ENCODE measurements at regions not wholly inside any gene's neighbourhood (a gene's known extent, or its start where the extent isn't known, plus 50 kb on each side); places are given as distances from the start of the nearest gene placed in this dataset.

DNA sequence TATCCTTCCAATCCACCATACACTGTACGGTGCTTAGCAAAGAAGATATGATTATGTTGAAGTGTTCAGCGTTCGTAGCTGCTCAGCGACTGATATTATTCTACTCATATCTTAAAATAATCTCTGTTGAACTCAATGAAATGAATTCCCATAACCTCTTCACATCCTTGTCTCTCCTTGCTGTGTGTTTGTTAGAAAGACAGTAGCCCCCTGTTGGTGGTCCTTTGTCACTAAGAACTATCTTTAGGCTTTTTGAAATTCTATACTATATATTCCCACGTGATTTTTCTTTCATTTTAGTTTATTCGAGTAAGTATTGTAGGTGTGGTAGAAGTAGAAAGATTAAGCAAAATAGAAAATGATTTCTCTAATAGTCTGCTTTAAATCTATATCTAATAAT lies 762.8 kb upstream of the WWC1 start:
- Histone ChIP-seq H3K36me3 (ENCODE audit: control insufficient read depth, insufficient read depth, low read length) (no peaks in the 10 kb centered on the region), H3K4me3 (replicated peaks; ENCODE audit: low read depth, low read length) (no peak overlapping the region), H3K27me3 (replicated peaks; ENCODE audit: control insufficient read depth, insufficient read depth, low read length) (no peaks in the 10 kb centered on the region)
- DNase-seq (ENCODE audit: extremely low read depth, insufficient read length), result no peak
- TF ChIP-seq, protein P1, sequence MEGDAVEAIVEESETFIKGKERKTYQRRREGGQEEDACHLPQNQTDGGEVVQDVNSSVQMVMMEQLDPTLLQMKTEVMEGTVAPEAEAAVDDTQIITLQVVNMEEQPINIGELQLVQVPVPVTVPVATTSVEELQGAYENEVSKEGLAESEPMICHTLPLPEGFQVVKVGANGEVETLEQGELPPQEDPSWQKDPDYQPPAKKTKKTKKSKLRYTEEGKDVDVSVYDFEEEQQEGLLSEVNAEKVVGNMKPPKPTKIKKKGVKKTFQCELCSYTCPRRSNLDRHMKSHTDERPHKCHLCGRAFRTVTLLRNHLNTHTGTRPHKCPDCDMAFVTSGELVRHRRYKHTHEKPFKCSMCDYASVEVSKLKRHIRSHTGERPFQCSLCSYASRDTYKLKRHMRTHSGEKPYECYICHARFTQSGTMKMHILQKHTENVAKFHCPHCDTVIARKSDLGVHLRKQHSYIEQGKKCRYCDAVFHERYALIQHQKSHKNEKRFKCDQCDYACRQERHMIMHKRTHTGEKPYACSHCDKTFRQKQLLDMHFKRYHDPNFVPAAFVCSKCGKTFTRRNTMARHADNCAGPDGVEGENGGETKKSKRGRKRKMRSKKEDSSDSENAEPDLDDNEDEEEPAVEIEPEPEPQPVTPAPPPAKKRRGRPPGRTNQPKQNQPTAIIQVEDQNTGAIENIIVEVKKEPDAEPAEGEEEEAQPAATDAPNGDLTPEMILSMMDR (IDR thresholded peaks at IDR 0.05; ENCODE audit: insufficient read depth, low read length, poor library complexity, severe bottlenecking), result no peak

DNA sequence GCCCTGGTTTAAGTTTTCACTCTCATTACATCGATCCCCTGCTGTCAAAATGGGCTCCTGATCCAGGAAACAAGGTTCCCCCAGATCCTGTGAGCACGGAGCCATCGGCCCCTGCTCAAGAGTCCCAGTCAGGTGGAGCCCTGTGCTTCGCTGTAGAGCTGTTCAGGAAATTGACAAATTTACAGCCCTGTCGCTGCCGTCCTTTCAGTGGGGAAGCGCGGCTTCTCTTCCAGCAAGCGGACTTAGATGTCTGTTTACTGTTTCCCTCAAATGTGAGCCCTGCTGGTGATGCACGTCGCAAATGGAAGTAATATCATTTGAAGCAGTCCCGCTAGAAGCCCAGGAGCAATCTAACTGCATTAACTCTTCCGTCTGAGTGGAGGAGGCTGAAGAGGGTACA lies 760.9 kb upstream of the WWC1 start:
- Histone ChIP-seq H3K4me3 (replicated peaks; ENCODE audit: low read depth, low read length) (no peak overlapping the region), H3K27me3 (replicated peaks; ENCODE audit: control insufficient read depth, insufficient read depth, low read length) (no peaks in the 10 kb centered on the region), H3K36me3 (ENCODE audit: control insufficient read depth, insufficient read depth, low read length) (no peaks in the 10 kb centered on the region)
- TF ChIP-seq, protein P1 (IDR thresholded peaks at IDR 0.05; ENCODE audit: insufficient read depth, low read length, poor library complexity, severe bottlenecking), result no peak
- no peak for DNase-seq (ENCODE audit: extremely low read depth, insufficient read length)

DNA sequence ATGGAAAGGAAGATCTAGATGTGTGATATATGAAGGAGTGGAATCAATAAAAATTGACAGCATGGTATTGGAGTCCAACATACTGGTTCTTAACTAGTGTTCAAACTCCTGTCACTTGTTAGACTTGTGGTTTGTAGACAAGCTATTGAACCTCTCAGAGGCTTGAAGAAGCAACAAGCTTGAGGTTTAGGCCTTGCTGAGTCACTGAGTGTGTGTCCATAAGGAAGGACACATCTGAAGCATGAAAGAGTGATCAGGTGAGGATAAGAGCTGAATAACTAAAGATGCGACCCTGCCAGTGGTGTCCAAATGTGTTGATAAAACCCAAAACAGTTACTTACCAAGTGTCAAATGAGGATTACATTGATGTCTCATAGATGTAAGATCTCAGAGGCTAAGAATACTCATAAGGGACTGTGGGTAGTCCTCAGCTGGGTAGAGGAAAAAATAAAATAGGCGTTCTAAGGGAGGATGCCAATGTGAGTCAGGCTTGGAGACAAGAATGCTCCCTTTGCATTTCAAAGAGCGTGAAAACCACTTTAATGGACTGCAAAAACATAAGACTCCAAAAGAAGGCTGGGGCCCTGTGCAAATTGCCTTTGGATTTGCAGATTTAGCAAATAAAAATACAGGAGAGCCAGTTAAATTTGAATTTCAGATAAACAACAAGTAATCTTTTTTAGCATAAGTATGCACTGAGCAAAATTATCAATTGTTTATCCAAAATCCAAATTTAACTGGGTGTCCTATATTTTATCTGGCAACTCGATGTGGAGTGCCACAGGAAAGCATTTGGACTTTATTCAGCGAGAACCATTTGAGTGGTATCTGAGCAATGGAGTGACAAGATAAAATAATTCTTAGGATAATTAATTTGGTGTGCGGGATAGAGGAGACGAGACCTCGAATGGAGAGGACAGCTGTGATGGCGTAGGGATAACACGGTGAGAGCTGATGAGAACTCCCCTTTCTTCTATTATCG lies 757.3 kb upstream of the WWC1 start:
- no peaks in the 10 kb centered on the region for H3K36me3 ChIP-seq (ENCODE audit: control insufficient read depth, insufficient read depth, low read length)
- H3K27me3 ChIP-seq (replicated peaks; ENCODE audit: control insufficient read depth, insufficient read depth, low read length), result no peaks in the 10 kb centered on the region
- no peak overlapping the region for H3K4me3 ChIP-seq (replicated peaks; ENCODE audit: low read depth, low read length)
- TF ChIP-seq, protein P1 (IDR thresholded peaks at IDR 0.05; ENCODE audit: insufficient read depth, low read length, poor library complexity, severe bottlenecking), result no peak
- no peak for DNase-seq (ENCODE audit: extremely low read depth, insufficient read length)

DNA sequence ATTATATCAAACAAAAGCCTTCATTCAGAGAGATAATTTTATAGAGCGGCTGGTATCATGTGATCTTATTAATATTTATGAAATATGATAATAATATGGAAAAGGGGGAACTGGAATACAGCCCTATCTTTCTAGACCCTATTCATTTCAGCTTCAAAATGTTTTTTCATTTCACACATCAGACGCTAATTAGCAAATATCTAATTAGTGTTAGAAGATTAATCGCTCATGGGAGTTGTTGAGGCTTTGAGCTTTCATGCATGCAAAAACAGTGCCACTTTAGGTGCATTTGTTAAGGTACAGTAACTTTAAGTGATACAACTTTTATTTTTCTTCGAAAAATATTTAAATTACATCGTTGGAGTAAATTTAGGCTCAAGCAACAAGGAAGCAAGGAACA lies 751.7 kb upstream of the WWC1 start:
- no peaks in the 10 kb centered on the region for H3K36me3 ChIP-seq (ENCODE audit: control insufficient read depth, insufficient read depth, low read length)
- H3K27me3 ChIP-seq (replicated peaks; ENCODE audit: control insufficient read depth, insufficient read depth, low read length), result no peaks in the 10 kb centered on the region
- TF ChIP-seq, protein P1 (IDR thresholded peaks at IDR 0.05; ENCODE audit: insufficient read depth, low read length, poor library complexity, severe bottlenecking), result no peak
- H3K4me3 ChIP-seq (replicated peaks; ENCODE audit: low read depth, low read length), result no peak overlapping the region
- no peak for DNase-seq (ENCODE audit: extremely low read depth, insufficient read length)

DNA sequence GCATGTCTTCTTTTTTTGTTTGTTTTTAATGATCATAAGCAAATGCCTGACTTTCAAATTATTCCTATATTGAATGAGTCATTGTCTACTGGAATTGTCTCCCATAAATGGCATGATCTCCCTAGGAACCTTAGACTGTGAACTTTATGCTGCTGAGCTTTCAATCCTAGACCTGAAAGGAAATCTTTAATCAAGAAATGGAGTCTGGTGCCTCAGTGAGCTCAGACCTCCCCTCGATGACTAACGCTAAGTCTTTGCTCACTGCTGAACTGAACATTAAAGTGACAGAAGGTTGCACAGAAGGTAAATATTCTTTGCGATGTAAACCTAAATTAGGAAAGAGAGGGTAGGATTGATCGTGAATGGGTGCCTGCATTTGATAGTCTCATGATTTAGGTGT lies 745.2 kb upstream of the WWC1 start:
- no peak for DNase-seq (ENCODE audit: extremely low read depth, insufficient read length)
- no peaks in the 10 kb centered on the region for H3K27me3 ChIP-seq (replicated peaks; ENCODE audit: control insufficient read depth, insufficient read depth, low read length)
- TF ChIP-seq, protein P1 (IDR thresholded peaks at IDR 0.05; ENCODE audit: insufficient read depth, low read length, poor library complexity, severe bottlenecking), result no peak
- no peak overlapping the region for H3K4me3 ChIP-seq (replicated peaks; ENCODE audit: low read depth, low read length)
- no peaks in the 10 kb centered on the region for H3K36me3 ChIP-seq (ENCODE audit: control insufficient read depth, insufficient read depth, low read length)
